GM23338 (cell line): ENCODE measurements at regions not wholly inside any gene's neighbourhood (a gene's known extent, or its start where the extent isn't known, plus 50 kb on each side); places are given as distances from the start of the nearest gene placed in this dataset.

Source experiments
- ATAC-seq: fragments of 200-7000 bp; cut with Tn5 transposase; 3 replicates; pipeline ENCODE4 v1.9.1; 2020
- DNase-seq: peaks from one replicate; pipeline ENCODE4 v3.0.0-alpha.2; 2015; ENCODE audit warnings: low spot score
- H2AFZ ChIP-seq: fragments of 200-600 bp; sonication (generic); 2 replicates; pipeline ENCODE4 v1.8.0; 2016; ENCODE audit warnings: antibody characterized with exemption, mild to moderate bottlenecking, moderate library complexity
- H3F3A ChIP-seq: fragments of 200-600 bp; sonication (generic); replicated peaks from 2 replicates; pipeline ENCODE4 v1.8.0; 2017; ENCODE audit warnings: antibody characterized with exemption, mixed run types, low read depth
- H3K27ac ChIP-seq: fragments of 200-600 bp; sonication (generic); 2 replicates; pipeline ENCODE4 v1.6.1; 2016; ENCODE audit warnings: low read depth
- H3K27me3 ChIP-seq: fragments of 200-600 bp; sonication (generic); 2 replicates; pipeline ENCODE4 v1.8.0; 2016; ENCODE audit warnings: mild to moderate bottlenecking, mixed run types, moderate library complexity; ENCODE audit not compliant: insufficient read depth
- H3K36me3 ChIP-seq: fragments of 200-600 bp; sonication (generic); 2 replicates; pipeline ENCODE4 v1.8.0; 2016; ENCODE audit warnings: mild to moderate bottlenecking; ENCODE audit not compliant: insufficient read depth
- H3K4me1 ChIP-seq: fragments of 200-600 bp; sonication (generic); 2 replicates; pipeline ENCODE4 v1.8.0; 2016; ENCODE audit warnings: mild to moderate bottlenecking, moderate library complexity; ENCODE audit not compliant: insufficient read depth
- H3K4me2 ChIP-seq: fragments of 200-600 bp; sonication (generic); 2 replicates; pipeline ENCODE4 v1.7.1; 2017; ENCODE audit warnings: mixed run types
- H3K4me3 ChIP-seq: fragments of 200-600 bp; sonication (generic); 2 replicates; pipeline ENCODE4 v1.6.1; 2016; ENCODE audit warnings: mixed run types
- H3K79me2 ChIP-seq: fragments of 200-600 bp; sonication (generic); replicated peaks from 2 replicates; pipeline ENCODE4 v1.8.0; 2017; ENCODE audit warnings: mild to moderate bottlenecking; ENCODE audit not compliant: insufficient read depth
- H3K9me2 ChIP-seq: fragments of 200-600 bp; sonication (generic); 2 replicates; pipeline ENCODE4 v1.8.0; 2017; ENCODE audit not compliant: insufficient read depth
- H4K20me1 ChIP-seq: fragments of 200-600 bp; sonication (generic); replicated peaks from 2 replicates; pipeline ENCODE4 v1.8.0; 2017; ENCODE audit warnings: mild to moderate bottlenecking; ENCODE audit not compliant: insufficient read depth
- H3K27ac Mint-ChIP-seq: 2 replicates; pipeline ENCODE4 v1.8.0; 2020; ENCODE audit warnings: inconsistent platforms, mild to moderate bottlenecking, moderate library complexity, mixed read lengths
- H3K27me3 Mint-ChIP-seq: 3 replicates; pipeline ENCODE4 v1.8.0; 2022; ENCODE audit warnings: low read depth, mild to moderate bottlenecking, moderate library complexity, mixed read lengths, inconsistent platforms; ENCODE audit not compliant: insufficient read depth, poor library complexity
- H3K36me3 Mint-ChIP-seq: 3 replicates; pipeline ENCODE4 v1.8.0; 2021; ENCODE audit warnings: low read depth, mild to moderate bottlenecking, inconsistent platforms, moderate library complexity, mixed read lengths
- H3K4me1 Mint-ChIP-seq: 3 replicates; pipeline ENCODE4 v1.8.0; 2020; ENCODE audit warnings: mild to moderate bottlenecking, inconsistent platforms, mixed read lengths
- H3K4me3 Mint-ChIP-seq: 3 replicates; pipeline ENCODE4 v1.8.0; 2021; ENCODE audit warnings: moderate library complexity, mild to moderate bottlenecking, inconsistent platforms, mixed read lengths
- H3K9me3 Mint-ChIP-seq: 3 replicates; pipeline ENCODE4 v1.8.0; 2020; ENCODE audit warnings: moderate library complexity, mild to moderate bottlenecking, inconsistent platforms, mixed read lengths
- CREB1 ChIP-seq: fragments of 250-450 bp; sonication (Bioruptor Pico); IDR thresholded peaks from 2 replicates; pipeline ENCODE4 v1.5.0; 2020; ENCODE audit warnings: low read depth, mild to moderate bottlenecking, moderate library complexity
- CTCF ChIP-seq, 2 experiments: fragments of 200-600 bp in 1 of 2; sonication (generic) in 1 of 2; conservative IDR thresholded peaks; 2 replicates each; pipeline versions ENCODE4 v1.5.1 to v1.6.1; 2016 to 2017; ENCODE audit warnings: antibody characterized with exemption in 2 of 2, low read depth in 2 of 2, mild to moderate bottlenecking in 2 of 2, moderate library complexity in 1 of 2
- ETS1 ChIP-seq: IDR thresholded peaks from 2 replicates; pipeline ENCODE4 v1.6.1; 2016; ENCODE audit warnings: antibody characterized with exemption
- EZH2 ChIP-seq: fragments of 200-600 bp; sonication (generic); IDR thresholded peaks from one replicate; pipeline ENCODE4 v1.8.0; 2017; ENCODE audit warnings: antibody characterized with exemption, mild to moderate bottlenecking, low read depth; ENCODE audit not compliant: unreplicated experiment
- EZH2phosphoT487 ChIP-seq: fragments of 200-600 bp; sonication (generic); IDR thresholded peaks from one replicate; pipeline ENCODE4 v1.8.1; 2018; ENCODE audit warnings: antibody characterized with exemption; ENCODE audit not compliant: unreplicated experiment
- JUNB ChIP-seq: IDR thresholded peaks from one replicate; pipeline ENCODE4 v1.6.1; 2016; ENCODE audit warnings: antibody characterized with exemption; ENCODE audit not compliant: unreplicated experiment
- NANOG ChIP-seq: IDR thresholded peaks from 2 replicates; pipeline ENCODE4 v1.6.1; 2016; ENCODE audit warnings: antibody characterized with exemption, borderline replicate concordance
- POLR2AphosphoS5 ChIP-seq: IDR thresholded peaks from 2 replicates; pipeline ENCODE4 v1.6.1; 2016; ENCODE audit warnings: antibody characterized with exemption, low read depth
- REST ChIP-seq: IDR thresholded peaks from one replicate; pipeline ENCODE4 v1.6.1; 2018; ENCODE audit warnings: antibody characterized with exemption; ENCODE audit not compliant: unreplicated experiment
- STAT1 ChIP-seq: IDR thresholded peaks from one replicate; pipeline ENCODE4 v1.6.1; 2016; ENCODE audit warnings: antibody characterized with exemption; ENCODE audit not compliant: unreplicated experiment
- ZNF114 ChIP-seq: fragments of 250-450 bp; sonication (Bioruptor Pico); IDR thresholded peaks from 2 replicates; pipeline ENCODE4 v1.5.0; 2020; ENCODE audit warnings: mild to moderate bottlenecking, moderate library complexity
- ZNF331 ChIP-seq: fragments of 250-450 bp; sonication (Bioruptor Pico); IDR thresholded peaks from 2 replicates; pipeline ENCODE4 v1.5.0; 2020; ENCODE audit warnings: low read depth, mild to moderate bottlenecking, moderate library complexity
- ZNF462 ChIP-seq: fragments of 250-450 bp; sonication (Bioruptor Pico); IDR thresholded peaks from 2 replicates; pipeline ENCODE4 v1.5.0; 2020; ENCODE audit warnings: mild to moderate bottlenecking, moderate library complexity

- no peak overlapping the region for H3K4me3 ChIP-seq
- H3K36me3 ChIP-seq = no peaks in the 10 kb centered on the region
- no peaks in the 10 kb centered on the region for H3F3A ChIP-seq
- no peaks in the 10 kb centered on the region for H3K9me2 ChIP-seq
- H3K79me2 ChIP-seq = no peaks in the 10 kb centered on the region
- H3K27me3 ChIP-seq = no peaks in the 10 kb centered on the region
- Mint-ChIP-seq H3K27ac (no peak overlapping the region), H3K36me3 (no peaks in the 10 kb centered on the region), H3K9me3 (no peaks in the 10 kb centered on the region), H3K4me1 (peaks cover 12% of the 10 kb centered on the region), H3K27me3 (no peaks in the 10 kb centered on the region), H3K4me3 (no peak overlapping the region)
- TF ChIP-seq POLR2AphosphoS5 (no peak), REST (no peak), JUNB (no peak), NANOG (no peak), ETS1 (no peak), CTCF (conservative IDR thresholded peaks at IDR 0.05; ENCODE audit: low read depth in 2 of 2) (no peak), EZH2 (no peak), STAT1 (no peak), CREB1 (CRISPR knock-in tag) (no peak), ZNF462 (CRISPR knock-in tag) (no peak), ZNF331 (no peak), ZNF114 (CRISPR knock-in tag) (no peak), EZH2phosphoT487 (no peak)
- no peak overlapping the region for H3K27ac ChIP-seq
- H4K20me1 ChIP-seq = no peaks in the 10 kb centered on the region
- H3K4me1 ChIP-seq = peaks cover 8% of the 10 kb centered on the region
- DNase-seq (no peak), ATAC-seq (no peak)
- no peak overlapping the region for H2AFZ ChIP-seq
- H3K4me2 ChIP-seq = no peak overlapping the region
Measured at GRCh38 chr2:65868177-65868576, 435.8 kb upstream of the SPRED2 start.
